PFSK-1 (cell line): ENCODE measurements at regions not wholly inside any gene's neighbourhood (a gene's known extent, or its start where the extent isn't known, plus 50 kb on each side); places are given as distances from the start of the nearest gene placed in this dataset.

ENCODE experiments used
- FOXP2 ChIP-seq: optimal IDR thresholded peaks from 2 replicates; pipeline ENCODE3; 2011; ENCODE audit warnings: borderline replicate concordance, control low read depth, inconsistent platforms; ENCODE audit not compliant: insufficient read depth; ENCODE audit errors: extremely low read length, extremely low read depth
- POLR2AphosphoS5 ChIP-seq: IDR thresholded peaks from 2 replicates; pipeline ENCODE4 v1.6.1; 2012; ENCODE audit warnings: low read depth, mild to moderate bottlenecking, control low read depth, low read length, moderate library complexity
- SIN3A ChIP-seq: IDR thresholded peaks from 2 replicates; pipeline ENCODE4 v1.6.1; 2012; ENCODE audit warnings: mild to moderate bottlenecking, low read length, moderate library complexity, borderline replicate concordance; ENCODE audit not compliant: insufficient read depth
- TAF1 ChIP-seq: IDR thresholded peaks from 2 replicates; pipeline ENCODE4 v1.6.1; 2012; ENCODE audit warnings: low read length, control low read depth, borderline replicate concordance; ENCODE audit not compliant: insufficient read depth
- TF ChIP-seq, protein P1 (sequence below), 2 experiments: IDR thresholded peaks; 2 replicates each; pipeline versions ENCODE4 v1.6.1 to v1.8.0; 2011 to 2012; ENCODE audit warnings: low read depth in 2 of 2, low read length in 2 of 2, control low read depth in 1 of 2, inconsistent platforms in 1 of 2, mild to moderate bottlenecking in 1 of 2, moderate library complexity in 1 of 2; ENCODE audit not compliant: insufficient read depth in 1 of 2

DNA sequence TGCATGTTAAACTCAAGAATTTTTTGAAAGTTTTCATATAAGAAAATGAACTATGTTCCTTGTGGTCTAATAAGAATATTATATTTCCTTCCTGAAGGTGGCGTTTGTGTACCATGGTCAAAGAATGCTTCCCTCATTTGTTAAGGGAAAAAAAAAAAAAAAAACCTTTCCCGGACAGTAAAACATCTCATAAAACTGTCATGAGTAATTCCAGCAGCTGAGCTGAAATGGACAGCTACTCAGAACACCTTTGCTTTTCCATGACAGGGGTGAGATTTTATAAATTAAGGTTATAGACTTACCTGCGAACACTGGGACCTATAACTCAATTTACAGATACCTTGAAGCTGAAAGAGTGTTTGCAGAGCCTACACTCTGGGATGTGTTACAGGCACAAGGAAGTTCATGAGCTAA is 113.2 kb upstream of the RANBP3L start:
- TF ChIP-seq, protein P1, sequence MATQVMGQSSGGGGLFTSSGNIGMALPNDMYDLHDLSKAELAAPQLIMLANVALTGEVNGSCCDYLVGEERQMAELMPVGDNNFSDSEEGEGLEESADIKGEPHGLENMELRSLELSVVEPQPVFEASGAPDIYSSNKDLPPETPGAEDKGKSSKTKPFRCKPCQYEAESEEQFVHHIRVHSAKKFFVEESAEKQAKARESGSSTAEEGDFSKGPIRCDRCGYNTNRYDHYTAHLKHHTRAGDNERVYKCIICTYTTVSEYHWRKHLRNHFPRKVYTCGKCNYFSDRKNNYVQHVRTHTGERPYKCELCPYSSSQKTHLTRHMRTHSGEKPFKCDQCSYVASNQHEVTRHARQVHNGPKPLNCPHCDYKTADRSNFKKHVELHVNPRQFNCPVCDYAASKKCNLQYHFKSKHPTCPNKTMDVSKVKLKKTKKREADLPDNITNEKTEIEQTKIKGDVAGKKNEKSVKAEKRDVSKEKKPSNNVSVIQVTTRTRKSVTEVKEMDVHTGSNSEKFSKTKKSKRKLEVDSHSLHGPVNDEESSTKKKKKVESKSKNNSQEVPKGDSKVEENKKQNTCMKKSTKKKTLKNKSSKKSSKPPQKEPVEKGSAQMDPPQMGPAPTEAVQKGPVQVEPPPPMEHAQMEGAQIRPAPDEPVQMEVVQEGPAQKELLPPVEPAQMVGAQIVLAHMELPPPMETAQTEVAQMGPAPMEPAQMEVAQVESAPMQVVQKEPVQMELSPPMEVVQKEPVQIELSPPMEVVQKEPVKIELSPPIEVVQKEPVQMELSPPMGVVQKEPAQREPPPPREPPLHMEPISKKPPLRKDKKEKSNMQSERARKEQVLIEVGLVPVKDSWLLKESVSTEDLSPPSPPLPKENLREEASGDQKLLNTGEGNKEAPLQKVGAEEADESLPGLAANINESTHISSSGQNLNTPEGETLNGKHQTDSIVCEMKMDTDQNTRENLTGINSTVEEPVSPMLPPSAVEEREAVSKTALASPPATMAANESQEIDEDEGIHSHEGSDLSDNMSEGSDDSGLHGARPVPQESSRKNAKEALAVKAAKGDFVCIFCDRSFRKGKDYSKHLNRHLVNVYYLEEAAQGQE (IDR thresholded peaks at IDR 0.05; ENCODE audit: insufficient read depth in 1 of 2, low read depth in 2 of 2, low read length in 2 of 2) = no peak
- TF ChIP-seq POLR2AphosphoS5 (no peak), FOXP2 (no peak), SIN3A (no peak), TAF1 (no peak)

DNA sequence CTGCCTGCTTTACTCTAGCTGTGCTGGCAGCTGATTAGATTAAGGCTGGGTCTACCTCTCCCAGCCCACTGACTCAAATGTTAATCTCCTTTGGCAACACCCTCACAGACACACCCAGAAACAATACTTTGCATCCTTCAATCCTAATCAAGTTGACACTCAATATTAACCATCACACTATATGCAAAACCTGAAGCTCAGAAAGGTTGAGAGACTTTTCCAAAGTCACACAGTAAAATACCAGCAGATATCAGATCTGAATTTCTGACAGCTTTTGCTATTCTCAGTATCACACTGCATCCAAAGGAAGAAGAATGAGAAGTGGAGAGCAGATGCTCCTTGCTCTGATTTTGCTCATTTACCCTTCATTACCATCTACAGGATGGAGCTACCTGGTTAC is 114.9 kb upstream of the RANBP3L start:
- TF ChIP-seq FOXP2 (no peak), TAF1 (no peak), POLR2AphosphoS5 (no peak), SIN3A (no peak)
- TF ChIP-seq, protein P1 (IDR thresholded peaks at IDR 0.05; ENCODE audit: insufficient read depth in 1 of 2, low read depth in 2 of 2, low read length in 2 of 2) = no peak

DNA sequence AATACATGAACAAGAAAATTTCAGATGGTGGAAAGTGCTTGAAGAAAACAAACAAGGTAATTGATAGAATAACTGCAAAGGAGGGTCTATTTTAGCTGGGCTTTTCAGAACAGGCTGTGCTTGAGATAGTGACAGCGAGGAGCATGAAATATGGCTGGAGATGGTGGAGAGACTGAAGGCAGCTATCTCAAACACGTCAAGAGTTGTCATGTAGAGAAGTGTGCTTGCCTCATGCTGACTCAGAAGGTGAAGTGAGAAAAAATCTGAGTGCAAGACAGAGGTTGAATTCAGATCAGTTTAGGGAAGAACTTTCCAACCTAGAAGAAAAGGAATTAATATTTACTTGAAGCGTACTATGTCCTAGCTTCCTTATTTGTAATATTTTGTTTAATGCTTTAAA is 115.5 kb upstream of the RANBP3L start:
- TF ChIP-seq POLR2AphosphoS5 (no peak), TAF1 (no peak), SIN3A (no peak), FOXP2 (no peak)
- TF ChIP-seq, protein P1 (IDR thresholded peaks at IDR 0.05; ENCODE audit: insufficient read depth in 1 of 2, low read depth in 2 of 2, low read length in 2 of 2) = no peak

DNA sequence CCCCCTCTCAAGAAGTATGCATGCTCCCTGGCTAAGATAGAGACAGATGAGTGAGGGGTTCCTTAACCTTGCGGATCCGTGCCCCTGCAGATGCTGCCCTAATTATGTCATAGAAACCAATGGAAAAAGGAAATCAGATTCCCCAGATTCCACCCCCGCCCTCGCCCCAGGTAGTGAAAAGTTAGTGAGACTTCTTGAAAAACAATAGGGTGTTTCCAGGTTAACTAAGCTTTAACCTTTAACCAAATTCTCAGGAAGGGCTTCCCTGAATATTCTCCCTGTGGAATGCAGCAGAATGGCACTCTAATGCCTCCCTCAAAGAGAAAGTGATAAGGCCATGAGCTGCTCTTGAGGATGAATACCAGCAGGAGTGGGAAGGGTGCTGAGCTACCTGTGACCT is 116.0 kb upstream of the RANBP3L start:
- TF ChIP-seq POLR2AphosphoS5 = no peak

DNA sequence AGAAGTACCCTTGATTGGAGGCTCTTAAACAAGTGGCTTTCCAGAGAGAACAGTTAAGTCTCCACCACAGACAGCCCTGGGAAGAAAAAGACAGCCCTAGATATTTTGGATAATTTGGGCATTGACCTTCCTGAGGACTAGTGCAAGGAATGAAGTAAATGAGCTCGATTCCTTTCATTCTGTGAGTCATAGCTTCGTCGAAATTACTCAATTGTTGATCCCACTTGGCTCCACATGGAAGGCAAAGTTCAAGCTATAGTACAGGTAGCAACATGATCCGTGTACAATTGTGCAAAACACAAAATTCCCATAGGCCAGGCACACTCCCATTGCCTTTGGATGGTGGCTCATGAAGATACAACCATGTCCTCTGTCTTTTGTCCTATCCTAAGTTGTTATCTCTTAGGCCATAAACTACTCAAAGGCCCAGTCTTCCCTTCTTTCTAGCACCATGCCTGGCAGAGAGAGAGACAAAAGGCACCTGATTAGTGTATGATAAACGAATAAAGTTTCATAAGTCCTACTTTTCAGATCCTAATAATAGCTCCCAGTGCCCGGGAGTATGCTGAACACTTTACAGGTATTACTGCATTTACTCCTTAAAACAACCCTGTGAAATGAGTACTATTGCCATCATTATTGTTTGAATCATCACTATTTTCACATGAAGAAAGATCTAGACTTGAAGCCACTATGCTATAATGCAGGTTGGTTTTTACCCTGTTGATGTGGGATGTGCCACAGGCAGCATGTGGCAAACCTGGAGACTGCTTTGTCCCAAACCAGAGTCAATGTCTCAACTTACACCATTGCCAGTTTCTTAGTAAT is 116.7 kb upstream of the RANBP3L start:
- TF ChIP-seq FOXP2 (no peak), POLR2AphosphoS5 (no peak), SIN3A (no peak), TAF1 (no peak)
- TF ChIP-seq, protein P1 (IDR thresholded peaks at IDR 0.05; ENCODE audit: insufficient read depth in 1 of 2, low read depth in 2 of 2, low read length in 2 of 2) = no peak
